Peyer's patch (tissue), 4 donors: ENCODE measurements at regions not wholly inside any gene's neighbourhood (a gene's known extent, or its start where the extent isn't known, plus 50 kb on each side); places are given as distances from the start of the nearest gene placed in this dataset.

ENCODE experiments used
- DNase-seq, 3 donors: peaks; one replicate each; pipeline ENCODE4 v3.0.0-alpha.2; 2017 to 2019
- H3K27ac ChIP-seq, 4 donors: fragments of 200-600 bp; sonication (generic); one replicate each; pipeline ENCODE4 v1.5.1; 2016 to 2019
- H3K27me3 ChIP-seq, 2 donors: fragments of 200-600 bp; sonication (generic); one replicate each; pipeline ENCODE4 v1.5.1; 2019
- H3K36me3 ChIP-seq, 3 donors: fragments of 200-600 bp; sonication (generic); one replicate each; pipeline ENCODE4 v1.5.1; 2016 to 2019
- H3K4me1 ChIP-seq, 4 donors: fragments of 200-600 bp; sonication (generic); one replicate each; pipeline ENCODE4 v1.5.1; 2016 to 2019
- H3K4me3 ChIP-seq, 4 donors: fragments of 200-600 bp; sonication (generic); 1 replicate in 3 of 4; 2 replicates in 1 of 4; pipeline ENCODE4 v1.5.1; 2016 to 2019; ENCODE audit warnings: mild to moderate bottlenecking in 1 of 4
- H3K9me3 ChIP-seq, 4 donors: fragments of 200-600 bp; sonication (generic); one replicate each; pipeline ENCODE4 v1.5.1; 2016 to 2019; ENCODE audit warnings: mild to moderate bottlenecking in 1 of 4
- CTCF ChIP-seq, 6 experiments: fragments of 450-650 bp in 4 of 6; fragments of 200-600 bp in 2 of 6; sonication (generic) in 1 of 6; IDR thresholded peaks; one replicate each; pipeline ENCODE4 v1.5.1; 2017 to 2019; ENCODE audit warnings: antibody characterized with exemption in 6 of 6, mild to moderate bottlenecking in 3 of 6, moderate library complexity in 1 of 6
- POLR2A ChIP-seq, 2 donors: fragments of 450-650 bp; IDR thresholded peaks; one replicate each; pipeline ENCODE4 v1.5.1; 2017; ENCODE audit warnings: antibody characterized with exemption in 2 of 2, mild to moderate bottlenecking in 2 of 2, moderate library complexity in 2 of 2

GRCh38 chr6:19524366-19525186 is 312.6 kb upstream of the ID4 start:
- no peak overlapping the region for H3K27ac ChIP-seq
- no peaks in the 10 kb centered on the region for H3K9me3 ChIP-seq
- H3K27me3 ChIP-seq: no peaks in the 10 kb centered on the region
- no peak for DNase-seq
- TF ChIP-seq CTCF (IDR thresholded peaks at IDR 0.05) (no peak), POLR2A (IDR thresholded peaks at IDR 0.05) (no peak)
- no peaks in the 10 kb centered on the region for H3K36me3 ChIP-seq
- H3K4me3 ChIP-seq: no peak overlapping the region
- H3K4me1 ChIP-seq: no peaks in the 10 kb centered on the region

GRCh38 chr6:19525673-19526072 is 311.5 kb upstream of the ID4 start:
- Histone ChIP-seq H3K4me1 (no peaks in the 10 kb centered on the region), H3K9me3 (no peaks in the 10 kb centered on the region), H3K27me3 (no peaks in the 10 kb centered on the region), H3K4me3 (no peak overlapping the region), H3K27ac (no peak overlapping the region), H3K36me3 (no peaks in the 10 kb centered on the region)
- DNase-seq: no peak
- TF ChIP-seq POLR2A (IDR thresholded peaks at IDR 0.05): no peak
- TF ChIP-seq CTCF (IDR thresholded peaks at IDR 0.05): no peak

GRCh38 chr6:19530188-19530587 is 307.0 kb upstream of the ID4 start:
- Histone ChIP-seq H3K4me3 (no peak overlapping the region), H3K9me3 (no peaks in the 10 kb centered on the region), H3K4me1 (no peaks in the 10 kb centered on the region), H3K27me3 (no peaks in the 10 kb centered on the region), H3K27ac (no peak overlapping the region), H3K36me3 (no peaks in the 10 kb centered on the region)
- no peak for TF ChIP-seq POLR2A (IDR thresholded peaks at IDR 0.05)
- no peak for TF ChIP-seq CTCF (IDR thresholded peaks at IDR 0.05)
- no peak for DNase-seq

- Histone ChIP-seq H3K4me3 (no peak overlapping the region), H3K27ac (no peak overlapping the region), H3K36me3 (no peaks in the 10 kb centered on the region), H3K4me1 (no peaks in the 10 kb centered on the region), H3K9me3 (no peaks in the 10 kb centered on the region), H3K27me3 (no peaks in the 10 kb centered on the region)
- TF ChIP-seq POLR2A (IDR thresholded peaks at IDR 0.05) (no peak), CTCF (IDR thresholded peaks at IDR 0.05) (no peak)
- DNase-seq: no peak
Observed at GRCh38 chr6:19535351-19535750, 301.8 kb upstream of the ID4 start.

GRCh38 chr6:19536838-19537237 is 300.3 kb upstream of the ID4 start:
- Histone ChIP-seq H3K36me3 (no peaks in the 10 kb centered on the region), H3K4me1 (no peaks in the 10 kb centered on the region), H3K27ac (no peak overlapping the region), H3K27me3 (no peaks in the 10 kb centered on the region), H3K9me3 (no peaks in the 10 kb centered on the region), H3K4me3 (no peak overlapping the region)
- no peak for DNase-seq
- TF ChIP-seq CTCF (IDR thresholded peaks at IDR 0.05) (no peak), POLR2A (IDR thresholded peaks at IDR 0.05) (no peak)
